ENCODE measurements at regions not wholly inside any gene's neighbourhood (a gene's known extent, or its start where the extent isn't known, plus 50 kb on each side); places are given as distances from the start of the nearest gene placed in this dataset.

GRCh38 chr9:31445357-31445756, 939.1 kb upstream of the ACO1 start:
- DNase-seq (ENCODE audit: low read depth) = no peak
- H3K4me3 ChIP-seq (ENCODE audit: low read depth, low read length) = no peak overlapping the region
- TF ChIP-seq CTCF (IDR thresholded peaks at IDR 0.05; ENCODE audit: insufficient read depth, low read length) = no peak

- no peak for DNase-seq (ENCODE audit: low read depth)
- no peak for TF ChIP-seq CTCF (IDR thresholded peaks at IDR 0.05; ENCODE audit: insufficient read depth, low read length)
Observed at GRCh38 chr9:31445960-31446359, 938.5 kb upstream of the ACO1 start.

GRCh38 chr9:31467075-31467474, 917.4 kb upstream of the ACO1 start:
- DNase-seq (ENCODE audit: low read depth) = no peak
- no peak for TF ChIP-seq CTCF (IDR thresholded peaks at IDR 0.05; ENCODE audit: insufficient read depth, low read length)
- H3K4me3 ChIP-seq (ENCODE audit: low read depth, low read length) = no peak overlapping the region

More at GRCh38 chr9:31445960-31446359, 938.5 kb upstream of the ACO1 start:
- H3K4me3 ChIP-seq (ENCODE audit: low read depth, low read length) = no peak overlapping the region

DNA sequence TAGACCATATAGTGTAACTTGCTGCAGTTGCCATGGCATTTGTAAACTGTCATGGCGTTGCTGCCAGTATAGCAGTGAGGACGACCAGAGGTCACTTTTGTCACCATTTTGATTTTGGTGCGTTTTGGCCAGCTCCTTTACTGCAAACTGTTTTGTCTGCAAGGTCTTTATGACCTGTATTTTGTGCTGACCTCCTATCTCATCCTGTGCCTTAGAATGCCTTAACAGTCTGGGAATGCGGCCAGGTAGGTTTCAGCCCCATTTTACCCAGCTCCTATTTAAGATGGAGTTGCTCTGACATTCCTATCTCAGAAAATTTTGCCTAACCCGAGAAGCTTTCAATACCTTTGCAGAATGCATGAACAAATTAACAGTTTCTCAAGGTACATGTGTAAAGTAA, 914.4 kb upstream of the ACO1 start:
- DNase-seq (ENCODE audit: low read depth) = no peak
- TF ChIP-seq CTCF (IDR thresholded peaks at IDR 0.05; ENCODE audit: insufficient read depth, low read length) = no peak
- no peak overlapping the region for H3K4me3 ChIP-seq (ENCODE audit: low read depth, low read length)

DNA sequence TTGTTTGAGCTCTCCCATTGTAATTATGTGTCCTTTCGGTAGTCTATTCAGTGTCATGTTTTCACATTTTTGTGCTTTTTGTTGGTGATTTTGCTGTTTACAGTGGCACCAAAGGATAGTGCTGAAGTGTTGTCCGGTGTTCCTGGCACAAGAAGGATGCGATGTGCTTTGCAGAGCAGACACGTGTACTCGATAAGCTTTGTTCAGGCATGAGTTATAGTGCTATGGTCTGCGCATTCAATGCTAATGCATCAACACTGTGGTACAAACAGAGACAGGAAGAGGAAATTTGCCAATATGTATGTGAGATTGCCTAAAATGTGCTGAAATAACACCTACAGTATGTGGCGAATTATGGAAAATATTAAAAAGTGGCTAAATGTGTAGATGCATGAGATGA, 913.4 kb upstream of the ACO1 start:
- no peak for DNase-seq (ENCODE audit: low read depth)
- TF ChIP-seq CTCF (IDR thresholded peaks at IDR 0.05; ENCODE audit: insufficient read depth, low read length) = no peak
- no peak overlapping the region for H3K4me3 ChIP-seq (ENCODE audit: low read depth, low read length)

- no peak for TF ChIP-seq CTCF (IDR thresholded peaks at IDR 0.05; ENCODE audit: insufficient read depth, low read length)
- no peak overlapping the region for H3K4me3 ChIP-seq (ENCODE audit: low read depth, low read length)
- DNase-seq (ENCODE audit: low read depth) = no peak
Observed at GRCh38 chr9:31486630-31487029, 897.8 kb upstream of the ACO1 start.

DNA sequence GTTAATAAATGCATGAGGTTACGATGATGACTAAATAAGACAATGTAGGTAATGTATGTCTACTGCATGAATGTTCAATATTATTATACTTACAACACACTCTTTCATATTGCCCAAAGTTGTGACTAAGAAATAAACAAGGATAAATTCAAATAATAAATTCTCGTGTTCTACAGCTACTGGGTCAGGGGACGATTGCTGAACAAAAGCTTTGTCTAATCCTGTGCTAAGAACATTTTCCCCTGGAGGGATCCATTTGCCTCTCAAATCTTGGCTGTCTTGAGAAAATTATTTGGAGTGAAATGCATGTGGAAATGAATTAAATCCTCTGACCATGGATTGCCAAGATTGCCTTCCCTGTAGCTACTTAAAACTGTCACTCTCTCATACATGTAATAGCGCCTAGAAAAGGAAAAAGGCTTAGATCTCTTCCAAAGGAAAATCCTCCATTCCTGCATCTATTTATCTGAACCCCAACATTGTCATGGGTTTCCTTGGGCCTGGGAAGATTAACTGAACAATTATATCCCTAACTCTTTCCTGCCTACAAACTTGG, 893.8 kb upstream of the ACO1 start:
- no peak overlapping the region for H3K4me3 ChIP-seq (ENCODE audit: low read depth, low read length)
- DNase-seq (ENCODE audit: low read depth) = no peak
- TF ChIP-seq CTCF (IDR thresholded peaks at IDR 0.05; ENCODE audit: insufficient read depth, low read length) = no peak
